Lower lobe of right lung (tissue), 2 donors: ENCODE measurements at regions not wholly inside any gene's neighbourhood (a gene's known extent, or its start where the extent isn't known, plus 50 kb on each side); places are given as distances from the start of the nearest gene placed in this dataset.
"Not testable (repeated sequence)": the region's sequence is repeated elsewhere in the genome, so short reads cannot be mapped to it uniquely, and the experiment has no call there.

Source experiments
- ATAC-seq, 2 donors: fragments of 200-7000 bp; cut with Tn5 transposase; one replicate each; pipeline ENCODE4 v1.9.1; 2020 to 2022; ENCODE audit warnings: mild to moderate bottlenecking in 2 of 2, moderate library complexity in 2 of 2
- DNase-seq: peaks from one replicate; pipeline ENCODE4 v3.0.0-alpha.2; 2020
- H3K27ac ChIP-seq: fragments of 200-600 bp; one replicate; pipeline ENCODE4 v1.8.0; 2022
- H3K27me3 ChIP-seq: fragments of 200-600 bp; one replicate; pipeline ENCODE4 v1.8.0; 2022; ENCODE audit warnings: low read depth
- H3K36me3 ChIP-seq: fragments of 200-600 bp; one replicate; pipeline ENCODE4 v1.8.0; 2022; ENCODE audit warnings: mild to moderate bottlenecking
- H3K4me1 ChIP-seq: fragments of 200-600 bp; one replicate; pipeline ENCODE4 v1.8.0; 2022
- H3K4me3 ChIP-seq: fragments of 200-600 bp; one replicate; pipeline ENCODE4 v1.8.0; 2022; ENCODE audit warnings: mild to moderate bottlenecking
- H3K9me3 ChIP-seq: fragments of 200-600 bp; one replicate; pipeline ENCODE4 v1.8.0; 2022
- CTCF ChIP-seq: fragments of 200-600 bp; IDR thresholded peaks from one replicate; pipeline ENCODE4 v1.8.0; 2022; ENCODE audit warnings: antibody characterized with exemption, mild to moderate bottlenecking
- intact Hi-C: fragments of 100-400 bp; cut with DNase I; formaldehyde crosslinking; loops from one replicate; pipeline ENCODE4 v1.11.0; 2022
- donor health status: DM: no; HTN: yes; CAD: no; lungs with severe emphysema.

- ATAC-seq (no peak), DNase-seq (no peak)
- peaks cover 10% of the 10 kb centered on the region for H3K9me3 ChIP-seq
- H3K36me3 ChIP-seq = no peaks in the 10 kb centered on the region
- intact Hi-C loops = no loop called here
- no peaks in the 10 kb centered on the region for H3K4me1 ChIP-seq
- no peak overlapping the region for H3K4me3 ChIP-seq
- no peak overlapping the region for H3K27ac ChIP-seq
- no peak for TF ChIP-seq CTCF
- no peaks in the 10 kb centered on the region for H3K27me3 ChIP-seq
Measured at GRCh38 chr5:25662610-25663009, 1017.8 kb upstream of the CDH10 start.

DNA sequence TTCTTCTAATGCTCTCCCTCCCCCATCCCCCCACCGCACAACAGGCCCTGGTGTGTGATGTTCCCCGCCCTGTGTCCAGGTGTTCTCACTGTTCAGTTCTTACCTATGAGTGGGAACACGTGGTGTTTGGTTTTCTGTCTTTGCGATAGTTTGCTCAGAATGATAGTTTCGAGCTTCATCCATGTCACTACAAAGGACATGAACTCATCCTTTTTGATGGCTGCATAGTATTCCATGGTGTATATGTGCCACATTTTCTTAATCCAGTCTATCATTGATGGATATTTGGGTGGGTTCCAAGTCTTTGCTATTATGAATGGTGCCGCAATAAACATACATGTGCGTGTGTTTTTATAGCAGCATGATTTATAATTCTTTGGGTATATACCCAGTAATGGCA is 1005.5 kb upstream of the CDH10 start:
- ATAC-seq, H3K27me3 ChIP-seq: not testable (repeated sequence)

DNA sequence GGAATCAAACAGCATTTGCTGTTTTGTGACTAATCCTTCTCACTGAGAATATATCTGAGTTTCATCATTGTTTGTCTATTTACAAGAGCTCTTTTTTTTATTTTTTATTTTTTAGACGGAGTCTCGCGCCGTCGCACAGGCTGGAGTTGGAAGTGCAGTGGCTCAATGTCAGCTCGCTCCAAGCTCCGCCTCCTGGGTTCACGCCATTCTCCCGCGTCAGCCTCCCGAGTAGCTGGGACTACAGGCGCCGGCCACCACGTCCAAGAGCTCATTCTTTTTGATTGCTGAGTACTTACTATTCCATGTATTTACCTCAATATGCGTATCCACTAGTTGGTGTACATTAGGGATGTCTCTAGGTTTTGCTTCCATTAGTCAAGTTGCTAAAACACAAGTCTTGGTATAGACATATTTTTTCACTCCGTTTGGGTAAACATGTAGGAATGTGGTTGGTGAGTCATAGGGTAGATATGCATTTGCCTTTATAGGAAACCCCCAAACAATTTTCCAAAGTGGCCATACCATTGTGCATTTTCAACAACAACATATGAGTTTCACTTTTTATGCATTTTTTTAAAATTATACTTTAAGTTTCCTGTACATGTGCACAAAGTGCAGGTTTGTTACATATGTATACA is 1005.0 kb upstream of the CDH10 start:
- H3K4me1 ChIP-seq = no peaks in the 10 kb centered on the region
- H3K9me3 ChIP-seq = no peaks in the 10 kb centered on the region
- H3K4me3 ChIP-seq = no peak overlapping the region
- H3K36me3 ChIP-seq = no peaks in the 10 kb centered on the region
- intact Hi-C loops = no loop called here
- no peak for TF ChIP-seq CTCF
- DNase-seq = no peak
- no peaks in the 10 kb centered on the region for H3K27me3 ChIP-seq
- no peak for ATAC-seq
- H3K27ac ChIP-seq = no peak overlapping the region

More for the DNA sequence above, 1005.5 kb upstream of the CDH10 start:
- H3K4me3 ChIP-seq, H3K4me1 ChIP-seq, H3K36me3 ChIP-seq, DNase-seq, intact Hi-C loops, H3K27ac ChIP-seq, H3K9me3 ChIP-seq: not testable (repeated sequence)

GRCh38 chr5:25646421-25647341 is 1001.9 kb upstream of the CDH10 start:
- Histone ChIP-seq H3K36me3 (no peaks in the 10 kb centered on the region), H3K27me3 (no peaks in the 10 kb centered on the region), H3K9me3 (no peaks in the 10 kb centered on the region), H3K4me1 (no peaks in the 10 kb centered on the region), H3K4me3 (no peak overlapping the region), H3K27ac (no peak overlapping the region)
- TF ChIP-seq CTCF = no peak
- ATAC-seq (no peak), DNase-seq (no peak)
- intact Hi-C loops = no loop called here

DNA sequence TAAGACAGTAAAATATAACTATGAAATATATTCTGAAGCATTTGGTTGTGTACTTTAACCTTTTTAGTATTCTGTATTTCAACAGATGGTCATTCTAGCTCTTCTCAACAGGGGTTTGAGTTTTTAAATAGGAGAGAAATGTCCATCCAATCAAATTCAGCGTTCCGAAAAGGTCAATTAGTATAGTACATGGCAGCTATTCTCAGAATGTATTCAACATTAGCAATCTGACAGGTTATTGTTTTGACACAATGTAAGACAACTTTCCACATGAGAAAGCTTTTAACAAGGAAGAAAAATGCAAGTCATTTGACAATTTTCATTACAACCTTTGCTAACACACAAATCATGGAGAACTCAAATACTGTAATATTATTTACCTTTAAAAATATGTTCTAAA is 996.3 kb upstream of the CDH10 start:
- H3K4me1 ChIP-seq = no peaks in the 10 kb centered on the region
- ATAC-seq (no peak), DNase-seq (no peak)
- H3K36me3 ChIP-seq = no peaks in the 10 kb centered on the region
- no peaks in the 10 kb centered on the region for H3K27me3 ChIP-seq
- H3K9me3 ChIP-seq = no peaks in the 10 kb centered on the region
- intact Hi-C loops = no loop called here
- TF ChIP-seq CTCF = no peak
- H3K27ac ChIP-seq = no peak overlapping the region
- no peak overlapping the region for H3K4me3 ChIP-seq

- H3K27ac ChIP-seq = no peak overlapping the region
- DNase-seq = no peak
- intact Hi-C loops = no loop called here
Measured at GRCh38 chr5:25619273-25619672, 974.5 kb upstream of the CDH10 start.

More at GRCh38 chr5:25619273-25619672, 974.5 kb upstream of the CDH10 start:
- no peak overlapping the region for H3K4me3 ChIP-seq
- no peak for TF ChIP-seq CTCF
- H3K27me3 ChIP-seq = no peaks in the 10 kb centered on the region
- no peaks in the 10 kb centered on the region for H3K9me3 ChIP-seq
- ATAC-seq = no peak
- no peaks in the 10 kb centered on the region for H3K36me3 ChIP-seq
- no peaks in the 10 kb centered on the region for H3K4me1 ChIP-seq
